GM13977 (cell line): ENCODE measurements at regions not wholly inside any gene's neighbourhood (a gene's known extent, or its start where the extent isn't known, plus 50 kb on each side); places are given as distances from the start of the nearest gene placed in this dataset.

ENCODE experiments used
- DNase-seq: peaks from one replicate; pipeline ENCODE4 v3.0.0; 2012; ENCODE audit warnings: low spot score
- CTCF ChIP-seq: IDR thresholded peaks from 2 replicates; pipeline ENCODE4 v1.5.1; 2012; ENCODE audit warnings: mild to moderate bottlenecking, control low read depth; ENCODE audit not compliant: insufficient read depth; ENCODE audit errors: extremely low read depth, missing control alignments
- in situ Hi-C: fragments of 300-500 bp; cut with MboI; formaldehyde crosslinking; loops from one replicate; pipeline ENCODE4 v1.12.0; 2022; ENCODE audit warnings: low sequenced_read_pairs, low pct_unique_long_range_greater_than_20kb, mixed read lengths, inconsistent platforms; ENCODE audit not compliant: unreplicated experiment

DNA sequence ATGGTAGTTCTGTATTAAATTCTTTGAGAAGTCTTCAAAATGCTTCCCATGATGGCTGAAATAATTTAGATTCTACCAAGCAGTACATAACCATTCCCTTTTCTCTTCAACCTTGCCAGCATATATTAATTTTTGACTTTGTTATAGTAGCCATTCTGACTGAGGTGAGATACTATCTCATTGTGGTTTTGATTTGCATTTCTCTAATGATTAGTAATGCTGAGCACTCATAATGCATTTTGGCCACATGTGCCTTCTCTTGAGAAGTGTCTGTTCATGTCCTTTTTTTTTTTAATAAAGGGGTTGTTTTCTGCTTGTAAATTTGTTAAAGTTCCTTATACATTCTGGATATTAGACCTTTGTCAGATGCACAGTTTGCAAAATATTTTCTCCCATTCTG, 173.9 kb downstream of the CALCRL start:
- no peak for DNase-seq
- in situ Hi-C loops: no loop called here
- no peak for TF ChIP-seq CTCF

DNA sequence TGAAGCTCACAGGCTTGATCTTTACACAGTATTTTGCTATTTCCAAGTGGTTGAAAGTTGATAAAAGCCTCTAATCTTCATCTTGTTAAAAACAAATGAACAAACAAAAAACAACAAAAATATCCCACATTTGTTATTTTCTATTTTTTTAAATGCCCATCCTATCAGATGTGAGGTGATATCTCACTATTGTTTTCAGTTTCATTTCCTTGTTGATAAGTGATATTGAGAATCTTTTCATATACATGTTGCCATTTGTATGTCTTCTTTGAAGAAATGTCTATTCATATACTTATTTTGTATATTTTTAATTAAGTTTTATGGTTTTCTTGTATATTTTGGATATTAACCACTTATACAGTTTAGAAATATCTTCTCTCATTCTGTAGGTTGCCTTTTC, 175.8 kb downstream of the CALCRL start:
- no peak for DNase-seq
- in situ Hi-C loops: no loop called here
- no peak for TF ChIP-seq CTCF

DNA sequence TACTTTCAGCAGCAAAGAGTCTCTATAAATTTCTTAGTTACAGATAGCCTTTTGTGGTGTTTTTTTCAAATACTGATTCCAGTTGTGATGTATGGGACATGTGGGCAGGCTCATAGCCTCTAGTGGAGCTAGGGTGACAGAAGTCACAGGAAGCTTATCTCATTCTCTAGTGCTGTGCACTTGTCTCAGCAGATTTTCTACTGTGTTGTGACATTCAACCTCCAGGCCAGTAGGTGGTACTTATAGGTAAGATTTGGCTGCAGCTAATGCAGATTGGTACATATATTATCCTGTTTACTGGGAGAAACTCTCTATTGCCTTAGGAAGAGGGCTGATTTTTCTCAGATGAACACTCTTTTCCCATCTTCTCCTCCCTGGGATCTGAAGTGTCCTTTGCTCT, 176.2 kb downstream of the CALCRL start:
- DNase-seq: no peak
- TF ChIP-seq CTCF: no peak
- in situ Hi-C loops: no loop called here

GRCh38 chr2:187266645-187267044, 181.4 kb downstream of the CALCRL start:
- in situ Hi-C loops: no loop called here

GRCh38 chr2:187266147-187266546, 181.9 kb downstream of the CALCRL start:
- TF ChIP-seq CTCF: no peak
- in situ Hi-C loops: no loop called here
- DNase-seq: no peak

More at GRCh38 chr2:187266645-187267044, 181.4 kb downstream of the CALCRL start:
- no peak for DNase-seq
- no peak for TF ChIP-seq CTCF

GRCh38 chr2:187264612-187265011, 183.4 kb downstream of the CALCRL start:
- in situ Hi-C loops: no loop called here
- TF ChIP-seq CTCF: no peak

GRCh38 chr2:187263675-187264560, 184.1 kb downstream of the CALCRL start:
- TF ChIP-seq CTCF: no peak
- in situ Hi-C loops: no loop called here
- DNase-seq: no peak

More at GRCh38 chr2:187264612-187265011, 183.4 kb downstream of the CALCRL start:
- no peak for DNase-seq
